Upper lobe of left lung (tissue), 6 donors: ENCODE measurements at regions not wholly inside any gene's neighbourhood (a gene's known extent, or its start where the extent isn't known, plus 50 kb on each side); places are given as distances from the start of the nearest gene placed in this dataset.

Experiments used
- ATAC-seq, 2 donors: fragments of 200-7000 bp; cut with Tn5 transposase; one replicate each; pipeline ENCODE4 v1.9.1; 2022; ENCODE audit warnings: mild to moderate bottlenecking in 2 of 2, moderate library complexity in 2 of 2; ENCODE audit not compliant: low FRiP score in 2 of 2
- DNase-seq, 2 donors: peaks; one replicate each; pipeline ENCODE4 v3.0.0-alpha.2; 2019 to 2020
- H3K27ac ChIP-seq, 4 donors: fragments of 200-600 bp; sonication (generic); one replicate each; pipeline ENCODE4 v1.5.1; 2016 to 2019
- H3K27me3 ChIP-seq, 4 donors: fragments of 200-600 bp; sonication (generic); one replicate each; pipeline ENCODE4 v1.5.1; 2017 to 2019
- H3K36me3 ChIP-seq, 4 donors: fragments of 200-600 bp; sonication (generic); one replicate each; pipeline ENCODE4 v1.5.1; 2016 to 2019
- H3K4me1 ChIP-seq, 4 donors: fragments of 200-600 bp; sonication (generic); one replicate each; pipeline ENCODE4 v1.5.1; 2018 to 2019
- H3K4me3 ChIP-seq, 4 donors: fragments of 200-600 bp; sonication (generic); one replicate each; pipeline ENCODE4 v1.5.1; 2017 to 2019; ENCODE audit warnings: mild to moderate bottlenecking in 2 of 4, moderate library complexity in 1 of 4
- H3K9me3 ChIP-seq, 4 donors: fragments of 200-600 bp; sonication (generic); one replicate each; pipeline ENCODE4 v1.5.1; 2018 to 2019
- CTCF ChIP-seq, 6 experiments: fragments of 450-650 bp in 4 of 6; fragments of 200-600 bp in 2 of 6; sonication (generic) in 2 of 6; IDR thresholded peaks; one replicate each; pipeline ENCODE4 v1.5.1; 2016 to 2019; ENCODE audit warnings: antibody characterized with exemption in 6 of 6
- EP300 ChIP-seq, 4 donors: sonication (generic); formaldehyde crosslinking; IDR thresholded peaks; one replicate each; pipeline ENCODE4 v1.5.1; 2017; ENCODE audit warnings: antibody characterized with exemption in 4 of 4, control low read depth in 2 of 4
- POLR2A ChIP-seq, 4 donors: fragments of 450-650 bp; IDR thresholded peaks; one replicate each; pipeline ENCODE4 v1.5.1; 2016 to 2017; ENCODE audit warnings: antibody characterized with exemption in 4 of 4, mild to moderate bottlenecking in 2 of 4
- POLR2AphosphoS5 ChIP-seq, 2 donors: sonication (generic); formaldehyde crosslinking; IDR thresholded peaks; one replicate each; pipeline ENCODE4 v1.5.1; 2017; ENCODE audit warnings: antibody characterized with exemption in 2 of 2
- WGBS, 2 donors: methylation state at CpG; one replicate each; pipeline ENCODE4 v1.1.5; 2017 to 2018; 5-methylcytosine and 5-hydroxymethylcytosine counted together
- donor health status: DM: no; HTN: no; CAD: no; lungs with moderate emphysema.
- donor health status: DM: no; HTN: yes; CAD: no; lungs with severe emphysema.

DNA sequence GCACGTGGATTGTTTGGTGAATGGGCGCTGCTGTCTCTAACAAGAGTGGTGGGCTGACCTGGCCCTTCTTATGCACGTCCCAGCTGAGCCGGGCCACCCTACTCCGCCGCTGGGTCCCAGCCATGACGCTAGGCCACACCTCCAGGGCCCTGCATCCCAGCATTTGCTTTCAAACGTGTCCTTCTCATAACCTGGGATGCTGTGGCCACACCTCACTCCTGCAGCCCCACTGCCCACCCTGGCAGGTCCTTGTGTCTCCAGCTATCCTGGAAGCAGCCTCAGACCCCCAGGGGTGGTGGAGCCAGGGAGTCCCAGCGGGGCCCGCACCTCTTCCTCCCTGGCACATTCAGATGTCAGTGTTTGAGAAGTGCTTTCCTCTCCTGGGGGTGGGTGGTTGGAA lies 168.6 kb downstream of the IRF8 start:
- Histone ChIP-seq H3K4me3 (no peak overlapping the region), H3K27ac (no peak overlapping the region), H3K4me1 (peaks cover 4 to 29% (median 20%) of the 10 kb centered on the region in 4 donors), H3K36me3 (no peaks in the 10 kb centered on the region), H3K9me3 (no peaks in the 10 kb centered on the region), H3K27me3 (peaks cover 0 to 3% (median 0%) of the 10 kb centered on the region in 4 donors)
- no peak for DNase-seq
- TF ChIP-seq CTCF (IDR thresholded peaks at IDR 0.05) (no peak), EP300 (IDR thresholded peaks at IDR 0.05) (no peak), POLR2A (IDR thresholded peaks at IDR 0.05) (no peak), POLR2AphosphoS5 (IDR thresholded peaks at IDR 0.05) (no peak)
- ATAC-seq: no peak
- 84 to 89% methylated on average over 8 to 10 of the region's 10 CpGs for WGBS, 2 donors

DNA sequence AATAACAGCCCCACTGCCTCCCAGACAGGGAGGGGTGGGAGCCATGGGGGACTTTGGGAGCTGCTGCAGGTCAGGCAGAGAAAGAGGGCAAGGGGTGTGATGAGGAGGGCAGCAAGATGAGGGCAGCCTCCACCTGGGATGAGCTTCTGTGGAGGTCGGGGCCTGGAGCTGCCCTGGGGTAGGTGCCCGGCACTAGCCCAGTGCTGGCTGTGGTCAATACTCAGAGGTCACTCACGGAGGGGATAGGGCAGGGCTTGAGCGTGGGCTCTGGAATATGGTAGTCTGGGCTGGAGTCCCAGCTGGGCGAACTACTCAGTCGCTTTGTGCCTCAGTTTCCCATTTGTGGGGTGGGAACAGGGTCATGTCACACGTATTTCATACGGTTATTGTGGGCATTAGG lies 169.0 kb downstream of the IRF8 start:
- DNase-seq (no peak), ATAC-seq (no peak)
- H3K9me3 ChIP-seq: no peaks in the 10 kb centered on the region
- WGBS, 2 donors: 89 to 93% methylated on average over 3 to 8 of the region's 8 CpGs
- H3K36me3 ChIP-seq: no peaks in the 10 kb centered on the region
- no peak overlapping the region for H3K4me3 ChIP-seq
- H3K4me1 ChIP-seq: peaks cover 4 to 30% (median 21%) of the 10 kb centered on the region in 4 donors
- TF ChIP-seq POLR2A (IDR thresholded peaks at IDR 0.05): no peak
- peaks cover 0 to 3% (median 0%) of the 10 kb centered on the region in 4 donors for H3K27me3 ChIP-seq
- no peak overlapping the region for H3K27ac ChIP-seq

DNA sequence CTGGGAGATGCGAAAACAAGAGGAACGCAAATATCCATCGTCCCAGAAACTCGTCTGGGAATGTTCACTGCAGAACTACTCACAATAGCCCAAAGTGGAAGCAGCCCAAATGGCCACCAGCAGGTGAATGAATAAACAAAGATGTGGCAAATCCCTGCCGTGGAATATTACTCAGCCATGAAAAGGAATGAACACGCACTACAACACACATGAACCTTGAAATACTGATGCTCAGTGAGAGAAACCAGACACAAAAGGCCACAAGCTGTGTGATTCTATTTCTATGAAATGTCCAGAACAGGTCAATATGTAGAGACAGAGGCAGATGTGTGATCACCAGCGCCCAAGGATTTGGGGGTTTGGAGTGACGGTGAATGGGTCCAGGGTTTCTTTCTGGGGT lies 169.8 kb downstream of the IRF8 start:
- peaks cover 4 to 37% (median 23%) of the 10 kb centered on the region in 4 donors for H3K4me1 ChIP-seq
- ATAC-seq: no peak
- WGBS, 2 donors: 93 to 96% methylated on average over 8 of the region's 8 CpGs
- peaks cover 0 to 3% (median 0%) of the 10 kb centered on the region in 4 donors for H3K27me3 ChIP-seq
- TF ChIP-seq POLR2A (IDR thresholded peaks at IDR 0.05) (no peak), EP300 (IDR thresholded peaks at IDR 0.05) (no peak), POLR2AphosphoS5 (IDR thresholded peaks at IDR 0.05) (no peak), CTCF (IDR thresholded peaks at IDR 0.05) (no peak)
- H3K36me3 ChIP-seq: no peaks in the 10 kb centered on the region
- H3K27ac ChIP-seq: no peak overlapping the region
- no peak overlapping the region for H3K4me3 ChIP-seq
- no peaks in the 10 kb centered on the region for H3K9me3 ChIP-seq
- DNase-seq: no peak

DNA sequence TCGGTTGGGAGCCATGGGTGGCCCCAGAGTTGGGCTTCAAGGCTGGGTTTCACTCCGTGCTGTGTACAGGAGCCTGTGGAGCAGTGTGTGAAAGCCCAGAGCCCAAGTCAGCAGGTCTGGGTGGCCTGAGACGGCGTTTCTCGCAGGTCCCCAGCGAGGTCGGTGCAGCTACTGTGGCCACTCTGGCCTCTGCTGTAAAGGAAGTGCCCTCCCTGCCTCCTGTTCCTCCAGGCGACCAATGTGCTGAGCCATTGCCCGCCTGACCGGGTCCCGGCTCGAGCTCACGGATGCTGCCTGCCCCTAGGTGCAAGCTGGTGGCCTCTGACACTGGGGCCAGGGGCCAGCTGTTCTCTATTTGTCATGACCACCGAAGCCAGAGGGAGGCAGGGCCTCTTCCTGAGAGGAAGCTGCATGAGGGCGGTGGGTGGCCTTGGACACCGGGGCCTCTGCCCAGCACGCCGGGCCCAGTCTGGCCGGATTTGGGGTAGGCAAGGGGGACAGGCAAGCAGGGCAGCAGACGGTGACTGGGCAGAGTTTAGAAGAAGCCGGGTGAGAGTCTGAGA lies 170.9 kb downstream of the IRF8 start:
- no peak for TF ChIP-seq EP300 (IDR thresholded peaks at IDR 0.05)
- no peak for TF ChIP-seq POLR2A (IDR thresholded peaks at IDR 0.05)
- Histone ChIP-seq H3K9me3 (no peaks in the 10 kb centered on the region), H3K4me3 (no peak overlapping the region), H3K27ac (peak overlapping the region in 3 of 4 donors; percentile 1 to 76 (median 75)), H3K36me3 (no peaks in the 10 kb centered on the region), H3K4me1 (peaks cover 4 to 41% (median 30%) of the 10 kb centered on the region in 4 donors), H3K27me3 (peaks cover 0 to 3% (median 0%) of the 10 kb centered on the region in 4 donors)
- ATAC-seq (no peak), DNase-seq (no peak)
- 51 to 64% methylated on average over 4 to 21 of the region's 21 CpGs for WGBS, 2 donors

DNA sequence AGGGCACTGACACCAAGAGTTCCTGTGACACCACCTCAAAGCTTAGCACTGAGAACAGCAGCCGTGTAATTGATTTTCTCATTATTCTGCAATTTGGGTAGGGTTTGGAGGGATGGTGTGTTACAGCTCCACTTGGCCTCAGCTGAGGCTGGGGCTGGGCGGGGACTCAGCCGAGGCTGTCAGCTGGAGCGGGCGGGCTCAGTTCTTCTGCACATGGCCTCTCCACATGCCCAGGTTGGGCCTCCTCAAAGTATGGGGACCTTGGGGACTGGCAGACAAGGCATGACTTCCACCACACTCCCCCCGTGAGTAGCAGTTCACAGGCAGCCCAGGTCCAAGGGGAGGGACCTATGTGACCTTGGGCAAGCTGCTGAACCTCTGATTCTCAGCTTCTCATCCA lies 171.5 kb downstream of the IRF8 start:
- H3K9me3 ChIP-seq: no peaks in the 10 kb centered on the region
- no peak for TF ChIP-seq CTCF (IDR thresholded peaks at IDR 0.05)
- TF ChIP-seq POLR2A (IDR thresholded peaks at IDR 0.05): no peak
- no peak for TF ChIP-seq EP300 (IDR thresholded peaks at IDR 0.05)
- no peak for TF ChIP-seq POLR2AphosphoS5 (IDR thresholded peaks at IDR 0.05)
- 80 to 90% methylated on average over 4 to 6 of the region's 6 CpGs for WGBS, 2 donors
- peaks cover 4 to 47% (median 34%) of the 10 kb centered on the region in 4 donors for H3K4me1 ChIP-seq
- DNase-seq: no peak
- H3K27ac ChIP-seq: peak overlapping the region in 3 of 4 donors; percentile 31 to 76 (median 75)
- H3K36me3 ChIP-seq: no peaks in the 10 kb centered on the region
- H3K27me3 ChIP-seq: peaks cover 0 to 3% (median 0%) of the 10 kb centered on the region in 4 donors
- no peak for ATAC-seq
- H3K4me3 ChIP-seq: no peak overlapping the region

GRCh38 chr16:86070971-86071370 lies 172.0 kb downstream of the IRF8 start:
- no peak for ATAC-seq
- peak overlapping the region; percentile 31 to 76 (median 68) for H3K27ac ChIP-seq

More at GRCh38 chr16:86070971-86071370, 172.0 kb downstream of the IRF8 start:
- TF ChIP-seq POLR2AphosphoS5 (IDR thresholded peaks at IDR 0.05) (no peak), POLR2A (IDR thresholded peaks at IDR 0.05) (no peak), EP300 (IDR thresholded peaks at IDR 0.05) (no peak), CTCF (IDR thresholded peaks at IDR 0.05) (no peak)
- Histone ChIP-seq H3K9me3 (no peaks in the 10 kb centered on the region), H3K27me3 (peaks cover 0 to 3% (median 0%) of the 10 kb centered on the region in 4 donors), H3K36me3 (no peaks in the 10 kb centered on the region), H3K4me1 (peaks cover 4 to 47% (median 34%) of the 10 kb centered on the region in 4 donors), H3K4me3 (no peak overlapping the region)
- 84 to 88% methylated on average over 6 to 7 of the region's 7 CpGs for WGBS, 2 donors
- no peak for DNase-seq
